ENCODE measurements at regions not wholly inside any gene's neighbourhood (a gene's known extent, or its start where the extent isn't known, plus 50 kb on each side); places are given as distances from the start of the nearest gene placed in this dataset.

GRCh38 chr3:1587426-1587825, 494.6 kb downstream of the CNTN6 start:
- H3K4me3 ChIP-seq, result no peak overlapping the region
- TF ChIP-seq, protein P1, sequence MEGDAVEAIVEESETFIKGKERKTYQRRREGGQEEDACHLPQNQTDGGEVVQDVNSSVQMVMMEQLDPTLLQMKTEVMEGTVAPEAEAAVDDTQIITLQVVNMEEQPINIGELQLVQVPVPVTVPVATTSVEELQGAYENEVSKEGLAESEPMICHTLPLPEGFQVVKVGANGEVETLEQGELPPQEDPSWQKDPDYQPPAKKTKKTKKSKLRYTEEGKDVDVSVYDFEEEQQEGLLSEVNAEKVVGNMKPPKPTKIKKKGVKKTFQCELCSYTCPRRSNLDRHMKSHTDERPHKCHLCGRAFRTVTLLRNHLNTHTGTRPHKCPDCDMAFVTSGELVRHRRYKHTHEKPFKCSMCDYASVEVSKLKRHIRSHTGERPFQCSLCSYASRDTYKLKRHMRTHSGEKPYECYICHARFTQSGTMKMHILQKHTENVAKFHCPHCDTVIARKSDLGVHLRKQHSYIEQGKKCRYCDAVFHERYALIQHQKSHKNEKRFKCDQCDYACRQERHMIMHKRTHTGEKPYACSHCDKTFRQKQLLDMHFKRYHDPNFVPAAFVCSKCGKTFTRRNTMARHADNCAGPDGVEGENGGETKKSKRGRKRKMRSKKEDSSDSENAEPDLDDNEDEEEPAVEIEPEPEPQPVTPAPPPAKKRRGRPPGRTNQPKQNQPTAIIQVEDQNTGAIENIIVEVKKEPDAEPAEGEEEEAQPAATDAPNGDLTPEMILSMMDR (IDR thresholded peaks at IDR 0.05), result no peak
- H3K27ac ChIP-seq, result no peak overlapping the region
- 53 to 58% methylated on average over 1 of the region's 1 CpG for WGBS, 2 donors
- intact Hi-C loops (cut with DNase I), result no loop called here
- ATAC-seq, result no peak
- DNase-seq, result no peak
- no peaks in the 10 kb centered on the region for H3K4me1 ChIP-seq
- peaks cover 0 to 62% (median 22%) of the 10 kb centered on the region in 11 donors for H3K9me3 ChIP-seq
- H3K27me3 ChIP-seq, result no peaks in the 10 kb centered on the region
- H3K36me3 ChIP-seq, result no peaks in the 10 kb centered on the region

DNA sequence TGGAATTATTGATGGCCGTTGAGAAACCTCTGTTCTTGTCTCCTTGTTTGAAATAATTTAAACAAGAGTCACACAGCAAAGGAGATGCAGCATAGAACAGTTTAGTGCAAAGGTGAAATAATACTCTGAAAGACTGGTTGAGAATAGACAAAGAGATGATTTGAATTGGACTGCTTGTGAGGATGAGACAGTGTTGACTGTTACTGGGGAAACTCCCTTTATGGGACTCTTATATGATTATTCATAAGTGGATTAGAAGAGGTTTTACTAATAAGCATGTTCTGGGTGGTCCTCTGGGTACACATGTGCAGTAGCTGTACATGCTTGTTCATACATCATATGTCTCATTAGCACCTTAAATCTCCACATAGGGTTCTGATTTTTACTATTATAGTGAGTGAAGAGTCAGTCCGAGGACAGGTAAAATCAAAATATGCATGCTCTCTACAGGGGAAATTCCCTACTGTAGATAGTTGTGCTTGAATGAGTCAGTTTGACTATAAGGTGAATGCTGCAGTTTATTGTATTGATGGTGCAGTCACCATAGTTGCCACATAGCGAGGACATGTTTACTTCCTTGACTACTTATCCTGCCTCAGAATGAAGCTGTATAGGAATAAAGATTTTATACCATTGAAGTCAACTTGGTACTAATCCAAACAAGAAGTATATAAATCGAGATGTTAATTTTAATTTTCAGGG, 498.7 kb downstream of the CNTN6 start:
- Histone ChIP-seq H3K36me3 (no peaks in the 10 kb centered on the region), H3K27me3 (no peaks in the 10 kb centered on the region), H3K9me3 (peaks cover 0 to 54% (median 22%) of the 10 kb centered on the region in 11 donors), H3K27ac (no peak overlapping the region), H3K4me1 (no peaks in the 10 kb centered on the region), H3K4me3 (no peak overlapping the region)
- no peak for DNase-seq
- intact Hi-C loops (cut with DNase I), result no loop called here
- WGBS, 2 donors, result 58 to 63% methylated on average over 4 of the region's 4 CpGs
- TF ChIP-seq, protein P1 (IDR thresholded peaks at IDR 0.05), result no peak
- no peak for ATAC-seq

DNA sequence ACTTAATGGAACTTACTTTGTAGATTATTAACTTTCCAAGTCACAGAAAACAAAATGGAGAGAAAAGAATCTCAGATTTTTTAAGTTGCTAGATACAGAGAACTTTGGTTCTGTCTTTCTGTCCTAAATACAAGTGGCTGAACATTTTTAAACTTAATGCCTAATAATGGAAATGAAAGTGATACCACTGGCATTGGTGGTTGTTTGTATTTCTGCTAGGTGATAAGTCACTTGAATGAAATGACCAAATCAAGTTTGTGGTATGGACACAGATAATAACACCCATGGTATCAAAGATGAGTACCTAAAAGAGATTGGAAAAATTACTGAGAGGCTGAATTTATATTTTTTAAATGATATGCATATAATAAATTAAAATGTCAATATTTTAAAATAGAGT, 502.1 kb downstream of the CNTN6 start:
- Histone ChIP-seq H3K4me1 (no peaks in the 10 kb centered on the region), H3K36me3 (no peaks in the 10 kb centered on the region), H3K9me3 (peaks cover 0 to 25% (median 10%) of the 10 kb centered on the region in 11 donors), H3K27me3 (no peaks in the 10 kb centered on the region), H3K27ac (no peak overlapping the region), H3K4me3 (no peak overlapping the region)
- intact Hi-C loops (cut with DNase I), result no loop called here
- no peak for DNase-seq
- ATAC-seq, result no peak
- TF ChIP-seq, protein P1 (IDR thresholded peaks at IDR 0.05), result no peak

- DNase-seq (no peak), ATAC-seq (no peak)
- no peaks in the 10 kb centered on the region for H3K36me3 ChIP-seq
- no peak overlapping the region for H3K4me3 ChIP-seq
- H3K9me3 ChIP-seq, result peaks cover 0 to 9% (median 0%) of the 10 kb centered on the region in 11 donors
- no peak overlapping the region for H3K27ac ChIP-seq
- 86 to 88% methylated on average over 8 of the region's 8 CpGs for WGBS, 2 donors
- intact Hi-C loops (cut with DNase I), result no loop called here
- no peaks in the 10 kb centered on the region for H3K4me1 ChIP-seq
- TF ChIP-seq, protein P1 (IDR thresholded peaks at IDR 0.05), result no peak
- H3K27me3 ChIP-seq, result no peaks in the 10 kb centered on the region
Measured at GRCh38 chr3:1600206-1600605, 498.5 kb upstream of the CNTN4 start.
